ENCODE measurements at regions not wholly inside any gene's neighbourhood (a gene's known extent, or its start where the extent isn't known, plus 50 kb on each side); places are given as distances from the start of the nearest gene placed in this dataset.

GRCh38 chr10:113435881-113436280 is 117.0 kb upstream of the HABP2 start:
- DNase-seq (ENCODE audit: extremely low read depth in 1 of 2, low read depth in 1 of 2): no peak

GRCh38 chr10:113436851-113437250 is 116.0 kb upstream of the HABP2 start:
- no peak for DNase-seq (ENCODE audit: extremely low read depth in 1 of 2, low read depth in 1 of 2)

- DNase-seq (ENCODE audit: extremely low read depth in 1 of 2, low read depth in 1 of 2): no peak
Measured at GRCh38 chr10:113438652-113439051, 114.2 kb upstream of the HABP2 start.

GRCh38 chr10:113441220-113441619 is 111.6 kb upstream of the HABP2 start:
- DNase-seq (ENCODE audit: extremely low read depth in 1 of 2, low read depth in 1 of 2): no peak

GRCh38 chr10:113441686-113442270 is 111.1 kb upstream of the HABP2 start:
- DNase-seq (ENCODE audit: extremely low read depth in 1 of 2, low read depth in 1 of 2): no peak

- no peak for DNase-seq (ENCODE audit: extremely low read depth in 1 of 2, low read depth in 1 of 2)
Measured at GRCh38 chr10:113442336-113442735, 110.5 kb upstream of the HABP2 start.

GRCh38 chr10:113443141-113443925 is 109.5 kb upstream of the HABP2 start:
- DNase-seq (ENCODE audit: extremely low read depth in 1 of 2, low read depth in 1 of 2): no peak

- no peak for DNase-seq (ENCODE audit: extremely low read depth in 1 of 2, low read depth in 1 of 2)
Measured at GRCh38 chr10:113444766-113445365, 108.0 kb upstream of the HABP2 start.

GRCh38 chr10:113445736-113446135 is 107.1 kb upstream of the HABP2 start:
- no peak for DNase-seq (ENCODE audit: extremely low read depth in 1 of 2, low read depth in 1 of 2)

- no peak for DNase-seq (ENCODE audit: extremely low read depth in 1 of 2, low read depth in 1 of 2)
Measured at GRCh38 chr10:113446739-113447138, 106.1 kb upstream of the HABP2 start.

- no peak for DNase-seq (ENCODE audit: extremely low read depth in 1 of 2, low read depth in 1 of 2)
Measured at GRCh38 chr10:113447278-113447677, 105.6 kb upstream of the HABP2 start.

GRCh38 chr10:113449006-113449695 is 103.7 kb upstream of the HABP2 start:
- no peak for DNase-seq (ENCODE audit: extremely low read depth in 1 of 2, low read depth in 1 of 2)

GRCh38 chr10:113450046-113450804 is 102.6 kb upstream of the HABP2 start:
- no peak for DNase-seq (ENCODE audit: extremely low read depth in 1 of 2, low read depth in 1 of 2)

GRCh38 chr10:113450906-113451305 is 101.9 kb upstream of the HABP2 start:
- no peak for DNase-seq (ENCODE audit: extremely low read depth in 1 of 2, low read depth in 1 of 2)

GRCh38 chr10:113452146-113452845 is 100.6 kb upstream of the HABP2 start:
- no peak for DNase-seq (ENCODE audit: extremely low read depth in 1 of 2, low read depth in 1 of 2)

- DNase-seq (ENCODE audit: extremely low read depth in 1 of 2, low read depth in 1 of 2): no peak
Measured at GRCh38 chr10:113453351-113453750, 99.5 kb upstream of the HABP2 start.

- DNase-seq (ENCODE audit: extremely low read depth in 1 of 2, low read depth in 1 of 2): no peak
Measured at GRCh38 chr10:113454341-113455061, 98.4 kb upstream of the HABP2 start.

GRCh38 chr10:113455947-113456346 is 96.9 kb upstream of the HABP2 start:
- no peak for DNase-seq (ENCODE audit: extremely low read depth in 1 of 2, low read depth in 1 of 2)

GRCh38 chr10:113456741-113457140 is 96.1 kb upstream of the HABP2 start:
- no peak for DNase-seq (ENCODE audit: extremely low read depth in 1 of 2, low read depth in 1 of 2)

GRCh38 chr10:113457408-113457807 is 95.4 kb upstream of the HABP2 start:
- no peak for DNase-seq (ENCODE audit: extremely low read depth in 1 of 2, low read depth in 1 of 2)
